ENCODE measurements at regions not wholly inside any gene's neighbourhood (a gene's known extent, or its start where the extent isn't known, plus 50 kb on each side); places are given as distances from the start of the nearest gene placed in this dataset.
"Not testable (repeated sequence)": the region's sequence is repeated elsewhere in the genome, so short reads cannot be mapped to it uniquely, and the experiment has no call there.

GRCh38 chr2:131309833-131310232, 54.1 kb downstream of the RAB6D start:
- not testable (repeated sequence) for TF ChIP-seq CTCF (conservative IDR thresholded peaks at IDR 0.05; ENCODE audit: low read depth in 2 of 2); POLR2AphosphoS5 (IDR thresholded peaks at IDR 0.05; ENCODE audit: low read depth); REST (IDR thresholded peaks at IDR 0.05; ENCODE audit: unreplicated experiment); EZH2 (IDR thresholded peaks at IDR 0.05; ENCODE audit: low read depth, unreplicated experiment); EZH2phosphoT487 (IDR thresholded peaks at IDR 0.05; ENCODE audit: unreplicated experiment); ZNF331 (CRISPR knock-in tag; IDR thresholded peaks at IDR 0.05; ENCODE audit: low read depth); ETS1 (IDR thresholded peaks at IDR 0.05); ZNF114 (CRISPR knock-in tag; IDR thresholded peaks at IDR 0.05); CREB1 (CRISPR knock-in tag; IDR thresholded peaks at IDR 0.05; ENCODE audit: low read depth)

All from GM23338 (cell line).